ENCODE measurements at regions not wholly inside any gene's neighbourhood (a gene's known extent, or its start where the extent isn't known, plus 50 kb on each side); places are given as distances from the start of the nearest gene placed in this dataset.

GRCh38 chr18:70385474-70385873, 96.6 kb downstream of the SOCS6 start:
- no peak overlapping the region for H3K27ac ChIP-seq
- intact Hi-C loops (cut with DNase I; ENCODE audit: low total_unique reads), result no loop called here
- no peaks in the 10 kb centered on the region for H3K27me3 ChIP-seq
- no peaks in the 10 kb centered on the region for H3K9me3 ChIP-seq
- no peaks in the 10 kb centered on the region for H3K36me3 ChIP-seq
- DNase-seq (no peak), ATAC-seq (no peak)
- in situ Hi-C loops (cut with MboI; ENCODE audit: low sequenced_read_pairs in 4 of 4), result no loop called here
- no peak overlapping the region for H3K4me3 ChIP-seq
- no peak for TF ChIP-seq POLR2A (IDR thresholded peaks at IDR 0.05)
- no peak for TF ChIP-seq CTCF (IDR thresholded peaks at IDR 0.05 in 4 of 5, conservative IDR thresholded peaks at IDR 0.05 in 1 of 5)
- no peaks in the 10 kb centered on the region for H3K4me1 ChIP-seq

DNA sequence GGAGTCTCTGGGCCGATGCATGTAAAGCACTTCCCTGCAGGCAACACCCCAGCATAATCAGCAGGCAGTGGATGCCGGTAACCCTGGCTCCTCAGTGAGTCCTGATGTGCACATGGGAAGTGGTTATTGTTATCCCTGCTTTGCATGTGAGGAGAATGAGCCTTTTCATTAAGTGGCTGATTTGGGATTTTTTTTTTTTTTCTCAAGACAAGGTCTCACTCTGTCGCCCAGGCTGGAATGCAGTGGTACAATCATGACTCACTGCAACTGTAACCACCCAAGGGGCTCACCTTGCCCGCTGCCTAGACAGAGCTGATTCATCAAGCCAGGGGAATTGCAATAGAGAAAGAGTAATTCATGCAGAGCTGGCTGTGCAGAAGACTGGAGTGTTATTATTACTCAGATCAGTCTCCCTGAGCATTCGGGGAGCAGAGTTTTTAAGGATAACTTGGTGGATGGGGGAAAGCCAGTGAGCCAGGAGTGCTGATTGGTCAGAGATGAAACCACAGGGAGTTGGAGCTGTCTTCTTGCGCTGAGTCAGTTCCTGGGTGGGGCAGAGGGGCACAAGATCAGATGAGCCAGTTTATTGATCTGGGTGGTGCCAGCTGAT, 95.4 kb downstream of the SOCS6 start:
- in situ Hi-C loops (cut with MboI; ENCODE audit: low sequenced_read_pairs in 4 of 4), result no loop called here
- no peak for ATAC-seq
- no peak for DNase-seq
- Histone ChIP-seq H3K27me3 (no peaks in the 10 kb centered on the region), H3K9me3 (no peaks in the 10 kb centered on the region), H3K27ac (no peak overlapping the region), H3K4me1 (no peaks in the 10 kb centered on the region), H3K4me3 (no peak overlapping the region), H3K36me3 (no peaks in the 10 kb centered on the region)
- intact Hi-C loops (cut with DNase I; ENCODE audit: low total_unique reads), result no loop called here
- no peak for TF ChIP-seq CTCF (IDR thresholded peaks at IDR 0.05 in 4 of 5, conservative IDR thresholded peaks at IDR 0.05 in 1 of 5)
- no peak for TF ChIP-seq POLR2A (IDR thresholded peaks at IDR 0.05)

- no peak for DNase-seq
- TF ChIP-seq CTCF (IDR thresholded peaks at IDR 0.05 in 4 of 5, conservative IDR thresholded peaks at IDR 0.05 in 1 of 5), result no peak
- no peak for TF ChIP-seq POLR2A (IDR thresholded peaks at IDR 0.05)
- ATAC-seq, result no peak
- in situ Hi-C loops (cut with MboI; ENCODE audit: low sequenced_read_pairs in 4 of 4), result no loop called here
- Histone ChIP-seq H3K4me3 (no peak overlapping the region), H3K36me3 (no peaks in the 10 kb centered on the region), H3K27ac (no peak overlapping the region), H3K4me1 (no peaks in the 10 kb centered on the region), H3K9me3 (no peaks in the 10 kb centered on the region), H3K27me3 (no peaks in the 10 kb centered on the region)
- intact Hi-C loops (cut with DNase I; ENCODE audit: low total_unique reads), result no loop called here
Observed at GRCh38 chr18:70382992-70383717, 94.3 kb downstream of the SOCS6 start.

GRCh38 chr18:70382017-70382416, 93.2 kb downstream of the SOCS6 start:
- Histone ChIP-seq H3K9me3 (no peaks in the 10 kb centered on the region), H3K4me1 (no peaks in the 10 kb centered on the region), H3K36me3 (no peaks in the 10 kb centered on the region), H3K27me3 (no peaks in the 10 kb centered on the region), H3K27ac (no peak overlapping the region), H3K4me3 (no peak overlapping the region)
- ATAC-seq, result no peak
- TF ChIP-seq POLR2A (IDR thresholded peaks at IDR 0.05), result no peak
- TF ChIP-seq CTCF (IDR thresholded peaks at IDR 0.05 in 4 of 5, conservative IDR thresholded peaks at IDR 0.05 in 1 of 5), result no peak
- no peak for DNase-seq
- intact Hi-C loops (cut with DNase I; ENCODE audit: low total_unique reads) (no loop called here), in situ Hi-C loops (cut with MboI; ENCODE audit: low sequenced_read_pairs in 4 of 4) (no loop called here)
